Fibroblast of skin of right quadriceps (primary cell): ENCODE measurements at regions not wholly inside any gene's neighbourhood (a gene's known extent, or its start where the extent isn't known, plus 50 kb on each side); places are given as distances from the start of the nearest gene placed in this dataset.

Experiments used
- DNase-seq: peaks from one replicate; pipeline ENCODE4 v3.0.0-alpha.2; 2013

DNA sequence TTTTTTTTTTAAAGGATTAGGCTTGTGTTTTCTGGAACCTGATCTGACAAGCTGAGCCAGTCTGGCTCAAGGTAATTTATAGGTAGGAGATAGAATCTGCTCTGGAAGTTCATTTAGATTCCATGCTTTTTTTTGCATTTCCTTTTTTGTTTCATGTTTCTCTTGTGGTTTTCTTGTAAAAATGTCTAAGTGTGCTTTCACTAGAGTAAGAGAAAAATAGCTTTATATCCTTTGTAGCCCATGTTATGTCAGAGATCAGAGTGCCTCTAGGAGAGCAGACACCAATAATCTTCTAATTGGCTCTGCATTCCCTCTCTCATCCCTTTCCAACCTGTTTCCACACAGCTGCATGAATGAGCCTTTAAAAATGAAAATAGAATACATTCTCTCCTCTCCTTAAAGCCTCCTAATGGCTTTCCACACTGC is 389.8 kb upstream of the KCNMB2 start:
- DNase-seq: peak; percentile 30

DNA sequence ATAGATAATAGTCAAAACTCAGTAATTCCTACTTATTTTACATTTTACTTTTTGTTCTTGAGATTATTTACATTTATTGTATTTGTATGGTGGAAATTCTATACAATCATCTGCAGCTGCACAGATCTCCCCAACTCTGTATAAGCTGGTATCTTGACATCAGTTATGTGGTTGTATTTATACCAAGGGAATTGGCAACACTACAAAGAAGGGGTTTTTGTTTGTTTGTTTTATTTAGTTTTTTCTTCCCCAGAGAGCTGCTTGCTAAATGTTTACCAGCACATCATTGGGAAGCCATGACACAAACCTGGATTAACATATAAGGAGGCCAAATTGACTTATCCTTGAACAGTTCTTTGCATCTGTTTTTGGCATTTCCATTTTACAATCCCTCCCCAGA is 389.2 kb upstream of the KCNMB2 start:
- no peak for DNase-seq

DNA sequence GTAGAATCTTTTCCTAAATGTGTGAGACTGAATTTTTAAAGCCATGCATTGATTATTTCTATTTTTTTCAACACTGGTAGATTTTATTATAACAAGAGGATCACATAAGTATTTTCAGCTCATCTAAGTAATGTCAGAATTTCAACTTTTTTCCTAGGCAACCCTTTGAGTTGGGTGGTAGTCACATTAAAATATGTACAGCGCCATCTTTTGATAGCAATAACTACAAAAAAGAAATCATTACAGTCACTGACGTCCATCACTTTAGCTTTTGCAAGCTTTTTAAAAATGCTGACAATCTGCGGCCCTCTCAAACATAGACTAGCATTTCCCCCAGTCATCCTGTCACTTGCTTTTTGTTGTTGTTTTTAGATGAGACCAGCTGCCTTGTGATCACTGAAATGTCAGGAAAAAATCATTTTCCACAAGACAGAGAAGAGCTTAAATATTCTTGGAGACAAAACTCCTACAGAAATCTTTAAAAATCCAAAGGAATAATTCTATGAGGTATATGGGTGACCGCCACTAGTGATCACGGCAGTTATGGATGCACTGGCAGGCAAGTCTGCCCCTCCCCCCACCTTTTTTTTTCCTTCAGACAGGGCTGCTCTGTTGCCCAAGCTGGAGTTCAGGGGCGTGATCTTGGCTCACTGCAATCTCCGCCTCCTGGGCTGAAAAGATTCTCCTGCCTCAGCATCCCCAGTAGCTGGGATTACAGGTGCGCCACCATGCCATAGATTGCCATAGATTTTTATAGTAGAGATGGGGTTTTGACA is 384.0 kb upstream of the KCNMB2 start:
- DNase-seq: no peak

GRCh38 chr3:178152988-178153387 is 383.2 kb upstream of the KCNMB2 start:
- DNase-seq: no peak

- no peak for DNase-seq
These were observed 380.7 kb upstream of the KCNMB2 start for GRCh38 chr3:178155521-178155920.

DNA sequence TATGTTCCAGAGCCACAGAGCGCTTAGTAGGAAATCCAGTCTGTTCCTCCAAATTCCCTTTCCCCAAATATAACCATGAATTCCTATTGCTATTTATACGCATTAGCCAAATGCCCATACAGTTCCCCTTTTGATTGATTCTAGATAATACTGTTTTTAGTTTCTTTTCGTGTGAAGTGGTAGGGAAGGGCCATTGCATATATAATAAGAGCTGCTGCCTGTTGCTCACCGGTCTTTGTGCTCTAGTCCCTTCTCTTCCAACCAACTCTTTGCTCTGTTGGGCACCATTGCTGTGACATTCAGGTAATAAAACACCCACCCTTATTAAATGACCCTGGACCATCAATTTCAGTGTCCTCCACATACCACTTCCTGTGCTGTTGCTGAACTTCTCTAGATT is 379.9 kb upstream of the KCNMB2 start:
- DNase-seq: no peak

- DNase-seq: no peak
These were observed 376.5 kb upstream of the KCNMB2 start for GRCh38 chr3:178159691-178160220.

- peak; percentile 25 for DNase-seq
These were observed 366.8 kb upstream of the KCNMB2 start for GRCh38 chr3:178169421-178169820.

DNA sequence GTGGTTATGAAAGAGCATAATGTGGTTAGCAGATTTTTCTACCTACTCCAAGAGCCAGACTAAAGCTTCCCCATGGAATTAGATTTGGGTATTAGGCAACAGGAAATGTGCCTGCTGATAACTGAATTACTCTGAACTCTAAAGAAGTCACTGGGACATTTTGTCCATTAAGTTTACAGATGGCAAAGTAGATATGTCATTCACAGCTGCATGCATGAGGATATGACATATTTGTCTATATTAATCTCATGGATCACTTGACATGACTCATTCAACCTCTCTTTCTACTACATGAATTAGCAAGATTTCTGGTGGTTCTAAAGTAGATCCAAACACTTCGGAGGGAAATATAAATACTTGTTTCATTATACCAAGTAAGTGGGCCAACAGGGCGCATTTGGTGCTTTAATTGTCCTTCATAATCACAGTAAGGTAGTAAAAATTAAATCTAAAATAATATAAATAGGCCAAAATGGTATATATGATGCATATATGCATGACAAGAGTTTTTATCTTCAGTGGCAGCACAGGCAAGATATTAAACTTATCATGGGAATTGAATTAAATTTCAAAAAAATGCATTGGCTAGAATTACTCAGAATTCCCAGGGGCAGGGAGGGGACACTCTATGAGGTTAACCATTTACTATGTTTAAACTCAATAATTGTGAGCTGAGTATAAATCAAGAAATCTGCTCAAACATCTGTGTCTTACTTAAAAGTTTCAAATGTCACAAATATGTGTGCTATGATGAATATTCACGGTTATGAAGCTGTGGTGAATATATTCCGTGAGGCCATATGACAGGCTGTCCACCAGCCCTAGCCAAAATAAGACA is 365.3 kb upstream of the KCNMB2 start:
- peak; percentile 94 for DNase-seq

DNA sequence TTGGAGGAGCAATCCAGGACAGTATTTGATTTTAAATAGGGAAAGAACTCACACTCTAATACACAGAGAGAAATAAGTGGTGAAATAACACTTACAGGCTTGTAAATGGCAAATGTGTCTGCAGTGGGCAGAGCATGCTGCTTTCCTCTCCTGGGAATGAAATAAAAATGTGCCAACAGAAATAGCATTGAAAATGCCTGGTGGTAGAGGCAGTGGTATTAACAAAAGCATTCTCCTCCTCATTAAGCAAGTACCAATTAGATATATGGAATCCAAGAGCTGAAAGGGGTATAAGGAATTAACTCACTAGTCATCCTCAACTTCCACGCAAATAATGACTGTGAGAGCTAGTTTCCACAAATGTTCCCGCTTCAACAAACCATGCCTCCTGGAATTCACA is 364.1 kb upstream of the KCNMB2 start:
- no peak for DNase-seq

DNA sequence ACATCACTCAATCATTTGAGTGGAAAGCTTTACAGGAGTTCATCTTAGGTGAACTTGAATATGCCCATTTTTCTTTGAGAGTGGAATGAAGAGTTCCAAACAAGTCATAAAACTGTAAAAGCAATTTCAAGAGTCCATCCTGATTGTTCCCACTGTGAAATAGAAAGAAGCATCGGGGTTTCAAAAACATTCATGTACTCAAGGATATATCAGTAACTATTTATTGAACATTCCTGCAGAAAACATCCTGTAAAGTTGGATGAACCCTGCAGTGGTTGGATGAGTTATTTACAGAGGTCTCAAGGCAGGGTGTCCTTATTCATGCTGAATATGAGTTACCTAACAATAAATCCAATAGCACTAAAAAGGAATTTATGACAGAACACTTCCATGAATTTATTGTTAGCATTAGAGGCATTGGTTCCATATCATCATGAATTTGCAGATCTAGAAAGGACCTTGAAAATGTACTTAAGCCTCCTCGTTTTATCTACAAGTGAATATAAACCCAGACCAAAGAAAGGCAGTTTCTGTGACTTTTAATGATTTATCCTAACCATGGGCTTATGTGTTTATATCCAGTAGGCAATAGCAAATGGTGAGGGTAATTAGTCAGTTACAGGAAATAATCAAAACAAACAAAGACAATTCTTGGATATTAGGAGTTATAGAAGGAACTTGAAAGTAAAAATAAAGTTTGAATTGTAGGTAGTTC is 361.9 kb upstream of the KCNMB2 start:
- no peak for DNase-seq

DNA sequence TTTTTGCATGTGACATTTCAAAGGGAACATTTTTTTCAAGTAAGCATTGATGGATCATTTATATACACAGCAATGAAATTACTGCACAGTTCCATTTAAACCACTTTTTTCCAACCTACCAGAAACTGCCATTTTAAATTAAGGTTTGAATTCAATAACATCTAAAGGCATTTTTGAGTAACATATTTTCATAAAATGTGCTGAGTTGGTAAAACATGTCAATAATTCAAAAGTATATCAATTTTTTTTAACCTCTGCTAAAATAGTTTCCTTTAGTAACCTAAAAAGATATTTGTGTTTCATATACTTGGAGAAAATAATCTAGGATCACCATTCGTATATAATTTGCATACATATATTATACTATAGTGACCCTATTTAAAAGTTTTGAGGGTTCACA is 355.1 kb upstream of the KCNMB2 start:
- DNase-seq: no peak

DNA sequence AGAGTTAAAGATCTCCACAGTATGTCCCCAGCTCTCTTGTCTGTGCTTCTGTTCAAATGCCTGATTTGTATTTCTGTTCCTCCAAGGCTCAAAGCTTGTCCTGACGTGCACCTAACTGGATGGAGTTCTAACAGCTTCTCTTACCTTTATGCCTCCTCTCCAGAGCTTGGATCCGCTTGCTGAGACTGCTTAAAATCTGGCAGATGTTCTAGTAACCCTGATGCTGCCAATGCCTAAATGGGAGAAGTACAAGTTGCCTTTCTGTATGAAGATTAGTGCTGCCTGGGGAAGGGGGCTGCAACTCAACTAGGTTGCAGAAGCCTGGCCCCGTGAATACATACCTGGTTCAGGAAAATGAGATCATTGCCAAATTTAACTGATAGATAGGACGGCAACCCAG is 354.5 kb upstream of the KCNMB2 start:
- DNase-seq: no peak

DNA sequence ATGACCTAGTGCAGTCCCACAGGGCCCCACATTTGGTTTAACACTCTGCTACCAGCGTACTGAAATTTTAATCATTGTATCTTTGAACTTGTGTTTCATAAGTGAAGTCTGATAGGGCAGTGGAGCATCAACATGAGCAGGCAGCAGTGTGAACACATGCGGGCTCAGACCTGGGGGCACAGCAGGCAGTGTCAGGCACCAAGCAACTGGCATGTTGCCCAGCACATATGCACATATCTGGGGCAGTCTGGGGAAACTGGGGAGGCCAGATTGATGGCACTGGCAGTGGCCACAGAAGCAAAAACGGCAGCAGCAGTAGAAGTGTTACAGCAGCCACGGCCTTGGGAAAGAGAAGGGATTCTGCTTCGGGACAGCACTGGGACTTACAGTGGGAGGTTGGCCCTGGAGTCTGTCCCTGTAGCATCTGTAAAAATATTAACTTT is 353.9 kb upstream of the KCNMB2 start:
- DNase-seq: no peak

DNA sequence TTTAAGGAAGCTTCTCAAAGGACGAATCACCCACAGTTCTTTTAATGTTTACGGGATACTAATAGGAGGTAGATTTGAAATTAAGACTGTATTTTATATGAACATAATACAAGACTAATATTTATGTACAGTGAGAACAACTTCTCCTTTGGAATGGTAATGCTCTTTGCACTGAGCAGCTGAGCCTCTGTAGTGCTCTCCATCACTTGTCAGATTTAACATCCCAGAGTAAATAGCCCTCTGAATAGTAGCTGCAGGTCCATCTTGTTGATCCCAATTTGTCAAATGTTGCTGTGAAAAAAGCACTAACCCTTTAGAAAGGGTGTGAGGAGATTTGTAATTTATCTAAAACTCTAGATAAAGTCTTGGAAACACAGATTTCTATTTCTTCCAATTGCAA is 351.4 kb upstream of the KCNMB2 start:
- no peak for DNase-seq

DNA sequence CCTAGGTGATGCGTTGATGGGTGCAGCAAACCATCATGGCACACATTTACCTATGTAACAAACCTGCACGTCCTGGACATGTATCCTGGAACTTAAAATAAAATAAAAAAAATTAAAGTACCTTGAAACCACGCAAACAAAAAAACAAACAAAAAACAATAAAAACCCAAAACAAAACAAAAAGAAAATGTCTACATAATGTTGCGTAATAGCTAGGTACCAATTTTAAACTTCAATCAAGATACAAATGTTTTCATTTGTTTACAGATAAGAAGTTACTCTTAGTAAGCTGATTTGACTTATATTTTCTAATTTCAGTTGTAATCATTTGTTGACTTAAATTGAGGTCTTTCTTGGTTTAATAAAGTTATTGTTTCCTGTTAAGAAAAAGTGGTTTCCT is 349.6 kb upstream of the KCNMB2 start:
- DNase-seq: no peak

DNA sequence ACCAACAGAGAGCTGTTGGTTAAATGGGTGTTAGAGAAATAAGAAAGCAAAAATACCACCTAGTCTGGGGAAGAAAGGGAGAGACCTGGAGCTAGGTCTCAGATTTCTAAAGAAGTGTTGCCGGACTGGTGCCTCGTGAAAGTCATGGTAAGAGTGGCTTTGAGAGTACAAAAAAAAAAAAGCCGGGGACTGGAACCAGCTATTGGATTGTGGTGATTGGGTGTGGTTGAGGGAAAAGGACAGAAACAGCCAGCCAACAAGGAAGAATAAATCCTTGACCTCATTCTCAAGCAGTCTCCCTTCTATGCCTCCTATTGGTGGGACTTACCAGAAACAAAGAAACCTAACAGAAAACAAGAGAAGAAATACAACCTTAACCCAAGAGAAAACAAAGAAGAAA is 346.4 kb upstream of the KCNMB2 start:
- DNase-seq: no peak

- DNase-seq: no peak
These were observed 342.4 kb upstream of the KCNMB2 start for GRCh38 chr3:178193846-178194245.

DNA sequence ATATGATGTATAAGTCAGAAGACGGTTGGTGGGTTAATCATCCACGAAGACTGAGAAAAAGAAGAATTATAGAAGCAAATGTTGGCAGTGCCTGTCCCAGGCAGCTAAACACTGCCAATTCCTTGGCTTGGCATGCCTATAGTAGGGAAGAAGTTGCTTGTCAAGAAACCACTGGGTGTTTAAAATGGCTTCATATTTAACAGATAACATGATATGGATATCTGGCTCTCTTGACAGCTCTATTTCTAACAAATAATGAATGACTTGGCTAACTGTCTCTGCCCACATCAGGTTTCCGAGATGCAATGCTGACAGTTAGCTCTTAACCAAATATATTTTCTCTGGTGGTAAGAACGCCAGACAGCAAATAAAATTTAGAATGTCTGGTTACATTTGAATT is 341.7 kb upstream of the KCNMB2 start:
- DNase-seq: no peak

DNA sequence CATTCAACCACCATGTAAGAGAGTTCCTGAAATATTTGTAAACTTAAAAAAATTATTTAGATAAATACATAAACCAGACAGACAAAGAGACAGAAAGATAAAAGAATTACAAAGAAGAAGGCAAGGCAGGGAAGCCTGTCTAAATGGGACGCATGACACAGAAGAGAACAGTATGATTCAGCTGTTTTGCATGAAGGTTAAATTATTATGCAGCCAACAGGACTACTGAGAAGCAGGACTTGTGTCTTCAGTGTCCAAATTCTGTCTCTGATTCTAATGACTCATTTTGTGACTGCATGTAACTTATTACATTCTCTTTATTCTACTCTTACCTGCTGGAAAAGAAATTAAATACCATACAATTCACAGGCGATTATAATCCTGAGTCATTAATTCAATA is 340.4 kb upstream of the KCNMB2 start:
- DNase-seq: peak; percentile 68

DNA sequence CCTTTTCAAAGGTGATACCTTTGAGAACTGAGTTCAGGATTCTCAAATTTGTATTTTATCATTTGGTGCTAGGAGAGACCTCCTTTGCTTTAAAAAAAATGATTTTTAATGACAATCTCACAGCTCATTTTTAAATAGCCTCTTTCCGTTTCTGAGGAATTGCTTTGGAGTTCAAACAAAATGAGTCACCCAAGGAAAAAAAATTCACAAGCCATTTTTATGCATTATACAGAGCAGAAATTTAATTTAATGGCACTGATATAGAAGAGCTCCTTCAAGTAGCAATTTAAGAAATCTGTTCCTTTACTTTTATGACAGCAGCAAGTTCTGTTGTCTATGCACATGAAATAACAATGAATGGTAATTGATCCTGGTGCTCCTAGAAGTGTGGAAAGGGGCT is 337.9 kb upstream of the KCNMB2 start:
- DNase-seq: peak; percentile 49

DNA sequence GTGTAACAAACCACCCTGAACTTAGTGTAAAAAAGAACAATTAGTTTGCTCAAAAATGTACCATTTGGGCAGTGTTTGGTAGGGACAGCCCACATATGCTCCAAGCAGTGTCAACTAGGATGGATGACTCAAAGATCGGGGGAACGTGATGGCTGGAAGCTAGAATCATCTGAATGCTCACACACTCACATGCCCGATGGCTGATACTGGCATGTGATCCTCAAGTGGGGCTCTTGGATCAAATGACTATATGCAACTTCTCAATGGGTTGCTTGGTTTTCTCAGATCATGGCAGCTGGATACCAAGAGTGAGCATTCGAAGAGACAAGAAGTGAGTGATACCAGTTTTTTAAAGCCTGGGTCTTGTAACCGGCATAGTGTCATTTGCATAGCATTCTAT is 335.9 kb upstream of the KCNMB2 start:
- DNase-seq: no peak

- no peak for DNase-seq
These were observed 334.5 kb upstream of the KCNMB2 start for GRCh38 chr3:178201714-178202113.
